GM21360 (cell line): ENCODE measurements at regions not wholly inside any gene's neighbourhood (a gene's known extent, or its start where the extent isn't known, plus 50 kb on each side); places are given as distances from the start of the nearest gene placed in this dataset.

Source experiments
- ATAC-seq: cut with Tn5 transposase; IDR thresholded peaks from one replicate; pipeline ENCODE4 v1.9.1; 2021; ENCODE audit warnings: mild to moderate bottlenecking, moderate library complexity; ENCODE audit not compliant: unreplicated experiment

GRCh38 chr16:87185983-87186382 lies 131.2 kb downstream of the C16orf95 start:
- no peak for ATAC-seq

GRCh38 chr16:87186446-87186845 lies 130.7 kb downstream of the C16orf95 start:
- no peak for ATAC-seq

GRCh38 chr16:87186876-87187533 lies 130.2 kb downstream of the C16orf95 start:
- ATAC-seq = no peak

- no peak for ATAC-seq
Measured at GRCh38 chr16:87188104-87188503, 129.1 kb downstream of the C16orf95 start.

GRCh38 chr16:87189426-87189825 lies 127.8 kb downstream of the C16orf95 start:
- ATAC-seq = no peak

GRCh38 chr16:87190288-87191230 lies 126.6 kb downstream of the C16orf95 start:
- no peak for ATAC-seq

- ATAC-seq = no peak
Measured at GRCh38 chr16:87192452-87193073, 124.6 kb downstream of the C16orf95 start.

GRCh38 chr16:87194172-87194571 lies 123.0 kb downstream of the C16orf95 start:
- no peak for ATAC-seq

- no peak for ATAC-seq
Measured at GRCh38 chr16:87195161-87195560, 122.0 kb downstream of the C16orf95 start.

GRCh38 chr16:87196231-87196630 lies 121.0 kb downstream of the C16orf95 start:
- no peak for ATAC-seq

GRCh38 chr16:87196661-87197060 lies 120.5 kb downstream of the C16orf95 start:
- no peak for ATAC-seq

GRCh38 chr16:87198328-87198832 lies 118.8 kb downstream of the C16orf95 start:
- ATAC-seq = no peak

- ATAC-seq = no peak
Measured at GRCh38 chr16:87198881-87199280, 118.3 kb downstream of the C16orf95 start.

- no peak for ATAC-seq
Measured at GRCh38 chr16:87199379-87199778, 117.8 kb downstream of the C16orf95 start.

GRCh38 chr16:87199901-87200300 lies 117.3 kb downstream of the C16orf95 start:
- no peak for ATAC-seq

- ATAC-seq = no peak
Measured at GRCh38 chr16:87200637-87201036, 116.6 kb downstream of the C16orf95 start.

- ATAC-seq = no peak
Measured at GRCh38 chr16:87201052-87201451, 116.1 kb downstream of the C16orf95 start.

- ATAC-seq = no peak
Measured at GRCh38 chr16:87201790-87202189, 115.4 kb downstream of the C16orf95 start.

- ATAC-seq = no peak
Measured at GRCh38 chr16:87202346-87202745, 114.8 kb downstream of the C16orf95 start.

- no peak for ATAC-seq
Measured at GRCh38 chr16:87203060-87203656, 114.0 kb downstream of the C16orf95 start.
